ENCODE measurements at regions not wholly inside any gene's neighbourhood (a gene's known extent, or its start where the extent isn't known, plus 50 kb on each side); places are given as distances from the start of the nearest gene placed in this dataset.

DNA sequence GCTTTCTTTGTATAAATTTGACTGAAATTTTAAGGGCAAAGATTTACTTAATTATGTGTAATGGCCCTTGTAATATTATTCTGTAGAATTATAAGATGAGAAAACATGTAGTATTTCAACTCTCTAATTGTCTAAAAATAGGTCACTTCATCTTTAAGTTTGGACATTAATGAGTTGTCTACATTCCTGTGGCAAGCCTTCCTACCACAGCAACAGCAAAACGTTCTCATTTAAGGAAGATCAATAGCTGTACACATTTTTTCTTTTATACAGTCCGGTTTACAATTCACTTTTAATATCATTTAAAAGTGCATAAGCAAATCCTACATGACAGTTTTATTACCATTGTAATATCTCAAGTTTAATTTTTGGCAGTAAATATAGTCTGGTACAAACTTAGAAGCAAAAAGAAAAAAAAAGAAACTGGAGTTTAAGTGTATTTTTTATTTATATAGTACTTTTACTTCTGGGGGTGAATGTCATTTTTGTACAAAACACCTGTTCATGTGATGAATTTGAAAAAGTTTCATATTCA lies 501.8 kb downstream of the ZPLD1 start:
- TF ChIP-seq, protein P1, sequence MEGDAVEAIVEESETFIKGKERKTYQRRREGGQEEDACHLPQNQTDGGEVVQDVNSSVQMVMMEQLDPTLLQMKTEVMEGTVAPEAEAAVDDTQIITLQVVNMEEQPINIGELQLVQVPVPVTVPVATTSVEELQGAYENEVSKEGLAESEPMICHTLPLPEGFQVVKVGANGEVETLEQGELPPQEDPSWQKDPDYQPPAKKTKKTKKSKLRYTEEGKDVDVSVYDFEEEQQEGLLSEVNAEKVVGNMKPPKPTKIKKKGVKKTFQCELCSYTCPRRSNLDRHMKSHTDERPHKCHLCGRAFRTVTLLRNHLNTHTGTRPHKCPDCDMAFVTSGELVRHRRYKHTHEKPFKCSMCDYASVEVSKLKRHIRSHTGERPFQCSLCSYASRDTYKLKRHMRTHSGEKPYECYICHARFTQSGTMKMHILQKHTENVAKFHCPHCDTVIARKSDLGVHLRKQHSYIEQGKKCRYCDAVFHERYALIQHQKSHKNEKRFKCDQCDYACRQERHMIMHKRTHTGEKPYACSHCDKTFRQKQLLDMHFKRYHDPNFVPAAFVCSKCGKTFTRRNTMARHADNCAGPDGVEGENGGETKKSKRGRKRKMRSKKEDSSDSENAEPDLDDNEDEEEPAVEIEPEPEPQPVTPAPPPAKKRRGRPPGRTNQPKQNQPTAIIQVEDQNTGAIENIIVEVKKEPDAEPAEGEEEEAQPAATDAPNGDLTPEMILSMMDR (IDR thresholded peaks at IDR 0.05) = no peak
- TF ChIP-seq POLR2A (IDR thresholded peaks at IDR 0.05) = no peak
